ENCODE measurements at regions not wholly inside any gene's neighbourhood (a gene's known extent, or its start where the extent isn't known, plus 50 kb on each side); places are given as distances from the start of the nearest gene placed in this dataset.

- no peak for TF ChIP-seq POLR2AphosphoS5 (IDR thresholded peaks at IDR 0.05)
- TF ChIP-seq CTCF (IDR thresholded peaks at IDR 0.05), result no peak
- TF ChIP-seq POLR2A (IDR thresholded peaks at IDR 0.05), result no peak
Observed at GRCh38 chr15:60126200-60126599, 122.1 kb downstream of the FOXB1 start.

Data from breast epithelium (tissue), 3 donors.